Limb (tissue), 2 donors: ENCODE measurements at regions not wholly inside any gene's neighbourhood (a gene's known extent, or its start where the extent isn't known, plus 50 kb on each side); places are given as distances from the start of the nearest gene placed in this dataset.
"Not testable (repeated sequence)": the region's sequence is repeated elsewhere in the genome, so short reads cannot be mapped to it uniquely, and the experiment has no call there.

Source experiments
- DNase-seq, 2 donors: peaks; one replicate each; pipeline ENCODE4 v3.0.0-alpha.2; 2016; ENCODE audit errors: extremely low spot score in 2 of 2

DNA sequence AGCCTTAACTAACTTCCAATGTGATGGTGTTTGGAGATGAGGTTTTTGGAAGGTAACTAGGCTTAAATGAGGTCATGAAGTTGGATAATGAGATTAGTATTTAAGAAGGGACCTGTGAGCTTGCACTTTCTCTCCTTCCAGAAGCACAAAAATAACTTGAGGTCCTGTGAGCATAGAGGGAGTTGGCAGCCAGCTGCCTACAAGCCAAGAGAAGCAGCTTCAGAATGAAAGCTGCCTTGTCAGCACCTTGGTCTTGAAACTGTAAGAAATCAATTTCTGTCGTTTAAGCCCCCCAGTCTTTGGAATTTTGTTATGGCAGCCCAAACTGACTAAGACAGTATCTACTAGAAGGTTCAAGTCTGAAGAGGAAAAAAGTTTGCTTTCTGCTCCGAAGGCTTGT lies 280.2 kb upstream of the GALNTL6 start:
- no peak for DNase-seq

DNA sequence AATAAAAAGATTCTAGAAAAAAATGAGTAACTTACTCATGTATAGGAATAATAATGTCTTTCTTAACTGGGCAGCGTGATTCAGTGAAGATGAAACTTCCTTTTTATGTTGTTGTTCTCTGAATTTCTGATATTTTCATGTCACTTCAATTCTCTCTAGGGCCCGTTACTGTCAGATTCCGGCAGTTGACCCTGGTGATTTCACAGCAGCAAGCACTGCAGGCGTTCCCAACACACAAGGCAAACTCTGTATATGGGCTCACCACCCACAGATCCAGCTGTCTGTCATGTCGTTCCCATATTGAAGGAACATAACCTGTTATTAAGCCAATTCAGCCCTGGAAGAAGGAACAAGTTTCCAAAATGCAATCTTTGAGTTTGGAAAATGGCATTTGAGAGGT lies 288.3 kb upstream of the GALNTL6 start:
- no peak for DNase-seq

DNA sequence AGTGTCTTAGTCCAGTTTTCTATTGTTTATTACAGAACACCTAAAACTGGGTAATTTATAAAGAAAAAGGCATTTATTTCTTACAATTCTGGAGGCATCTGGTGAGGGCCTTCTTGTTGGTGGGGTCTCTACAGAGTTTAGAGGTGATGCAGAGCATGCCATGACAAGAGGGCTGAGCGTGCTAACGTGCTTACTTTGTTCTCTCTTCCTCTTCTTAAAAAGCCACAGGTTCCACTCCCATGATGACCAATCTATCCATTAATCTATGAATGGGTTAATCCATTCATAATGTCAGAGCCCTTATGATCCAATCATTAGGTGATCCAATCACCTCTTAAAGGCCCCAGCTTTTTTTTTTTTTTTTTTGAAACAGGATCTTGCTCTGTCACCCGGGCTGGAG lies 291.5 kb upstream of the GALNTL6 start:
- DNase-seq = no peak

DNA sequence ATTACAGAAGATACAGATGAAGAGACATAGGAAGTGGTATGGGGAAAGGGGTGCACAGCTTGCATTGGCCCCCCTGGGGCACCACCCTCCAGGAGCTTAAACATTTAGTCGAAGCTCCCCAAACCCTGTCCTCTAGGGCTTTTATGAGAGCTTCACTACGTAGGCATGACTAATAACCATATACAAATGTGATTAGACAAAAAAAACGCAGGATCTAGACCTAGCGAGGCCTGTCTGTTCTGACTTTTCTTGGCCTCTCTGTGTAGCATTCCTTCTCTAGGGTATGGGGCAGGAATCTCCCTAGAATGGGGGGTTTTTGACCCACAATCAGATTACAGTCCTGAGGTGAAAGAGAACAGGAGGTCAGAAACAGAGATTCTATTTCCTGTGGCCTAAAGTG lies 293.7 kb upstream of the GALNTL6 start:
- DNase-seq = no peak

DNA sequence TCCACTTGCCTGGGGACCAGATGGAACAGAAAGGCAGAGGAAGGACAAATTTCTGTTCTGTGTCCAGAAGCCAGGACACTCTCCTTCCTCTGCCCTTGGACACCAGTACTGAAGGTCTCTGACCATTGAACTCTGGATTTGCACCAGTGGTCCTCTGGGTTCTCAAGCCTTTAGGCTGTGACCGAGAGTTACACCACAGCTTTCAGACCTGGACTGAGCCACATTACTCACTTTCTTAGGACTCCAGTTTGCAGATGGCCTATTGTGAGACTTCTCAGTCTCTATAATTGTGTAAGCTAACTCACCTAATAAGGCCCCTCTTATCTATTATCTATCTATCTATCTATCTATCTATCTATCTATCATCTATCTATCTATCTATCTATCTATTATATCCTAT lies 295.3 kb upstream of the GALNTL6 start:
- DNase-seq = no peak

DNA sequence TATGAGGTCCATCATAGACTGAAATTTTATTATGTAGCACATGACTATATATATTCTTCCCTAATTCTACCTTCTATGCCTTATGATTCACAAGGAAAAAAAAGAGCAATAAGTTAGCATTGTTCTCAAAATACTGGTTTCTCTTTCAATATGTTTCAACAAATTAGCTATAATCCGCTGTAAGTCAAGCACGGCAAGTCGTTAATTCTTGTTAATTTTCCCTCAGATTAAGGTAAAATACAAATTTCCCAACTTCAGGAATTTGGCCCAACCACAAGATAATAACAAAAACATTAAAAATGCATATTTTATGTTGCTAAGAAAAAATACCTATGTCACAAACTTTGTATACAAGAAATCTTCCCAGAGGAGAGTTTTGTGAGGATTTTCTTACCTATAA lies 296.5 kb upstream of the GALNTL6 start:
- no peak for DNase-seq

DNA sequence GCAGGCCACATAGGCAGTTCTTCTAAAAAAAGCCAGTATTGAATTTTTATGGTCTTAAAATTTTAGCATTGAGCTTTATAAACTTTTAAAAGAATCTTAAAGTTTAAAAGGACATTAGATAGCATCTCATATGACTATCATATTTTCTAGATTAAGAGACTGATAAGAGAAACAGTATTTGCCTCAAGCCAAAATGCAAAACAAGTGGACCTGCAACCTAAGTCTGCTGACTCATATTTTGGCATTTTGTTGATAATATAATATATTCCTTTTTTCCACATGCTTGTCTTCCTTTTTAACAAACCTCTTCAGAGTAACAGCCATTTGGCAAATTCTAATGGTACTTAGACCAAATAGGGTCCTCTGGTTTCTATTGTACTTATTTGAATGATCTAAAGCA lies 328.5 kb upstream of the GALNTL6 start:
- DNase-seq = no peak

DNA sequence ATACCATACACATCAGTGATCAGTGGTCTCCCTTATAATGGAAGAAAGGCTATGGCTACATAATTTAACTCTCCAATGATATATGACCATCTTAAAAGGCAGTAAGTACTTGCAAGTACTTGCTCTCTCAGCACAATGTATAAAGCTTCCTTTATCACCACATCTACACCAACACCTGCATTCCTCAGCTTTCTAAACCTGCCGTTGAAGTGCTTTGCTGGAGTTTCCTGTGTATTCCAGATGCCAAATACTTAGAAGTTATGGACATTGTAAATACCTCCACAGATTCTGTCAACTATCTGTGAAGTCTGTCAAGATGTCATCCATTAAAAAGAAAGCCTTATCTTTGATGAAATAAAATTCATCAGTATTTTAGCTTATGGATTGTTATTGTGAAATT lies 335.0 kb upstream of the GALNTL6 start:
- no peak for DNase-seq

DNA sequence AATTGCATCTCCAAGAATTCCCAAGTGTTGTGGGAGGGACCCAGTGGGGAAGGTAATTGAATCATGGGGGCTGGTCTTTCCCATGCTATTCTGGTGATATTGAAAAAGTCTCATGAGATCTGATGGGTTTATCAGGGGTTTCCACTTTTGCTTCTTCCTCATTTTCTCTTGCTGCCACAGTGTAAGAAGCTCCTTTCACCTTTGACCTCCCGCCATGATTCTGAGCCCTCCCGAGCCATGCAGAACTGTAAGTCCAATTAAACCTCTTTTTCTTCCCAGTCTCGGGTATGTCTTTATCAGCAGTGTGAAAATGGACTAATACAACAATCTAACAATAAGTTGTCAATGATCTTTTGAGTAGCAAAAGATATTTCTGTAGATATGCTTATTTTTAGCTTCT lies 338.1 kb upstream of the GALNTL6 start:
- DNase-seq = not testable (repeated sequence)

DNA sequence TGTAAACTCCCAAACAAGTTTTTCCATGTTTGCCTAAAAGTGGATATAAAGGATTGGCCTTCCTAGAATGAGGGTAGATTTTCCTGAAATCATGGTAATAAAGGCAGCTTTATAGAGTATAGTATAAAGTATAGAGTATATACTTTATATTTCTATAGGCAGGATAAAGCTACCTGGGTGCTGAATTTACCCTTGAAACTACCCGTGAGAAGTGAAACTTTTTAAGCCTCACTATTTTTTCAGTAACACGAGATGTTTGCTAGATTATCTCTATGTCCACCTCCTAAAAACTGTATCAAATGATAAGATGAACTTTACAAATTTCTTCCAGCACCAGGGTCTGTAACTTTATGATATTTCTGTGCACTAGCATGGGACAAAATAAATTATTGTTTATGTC lies 340.0 kb upstream of the GALNTL6 start:
- no peak for DNase-seq

DNA sequence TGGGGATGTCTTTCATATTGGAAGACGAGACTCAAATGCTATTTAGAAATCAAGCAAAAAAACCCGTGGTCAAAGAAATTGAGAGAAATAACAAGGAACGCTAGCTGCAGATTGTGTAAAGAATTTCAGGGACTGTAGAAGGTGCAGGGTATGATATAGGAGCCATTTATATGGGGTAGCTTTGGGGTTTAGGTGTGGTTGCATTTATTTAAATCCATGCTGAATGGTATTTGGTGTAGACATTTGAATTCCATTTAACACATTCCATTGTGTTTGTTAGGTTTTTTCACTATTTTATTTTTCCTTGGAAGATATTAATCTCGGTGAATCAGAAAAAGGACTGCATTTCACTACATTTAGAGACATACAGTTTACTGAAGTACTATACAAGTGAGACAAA lies 341.0 kb upstream of the GALNTL6 start:
- no peak for DNase-seq

DNA sequence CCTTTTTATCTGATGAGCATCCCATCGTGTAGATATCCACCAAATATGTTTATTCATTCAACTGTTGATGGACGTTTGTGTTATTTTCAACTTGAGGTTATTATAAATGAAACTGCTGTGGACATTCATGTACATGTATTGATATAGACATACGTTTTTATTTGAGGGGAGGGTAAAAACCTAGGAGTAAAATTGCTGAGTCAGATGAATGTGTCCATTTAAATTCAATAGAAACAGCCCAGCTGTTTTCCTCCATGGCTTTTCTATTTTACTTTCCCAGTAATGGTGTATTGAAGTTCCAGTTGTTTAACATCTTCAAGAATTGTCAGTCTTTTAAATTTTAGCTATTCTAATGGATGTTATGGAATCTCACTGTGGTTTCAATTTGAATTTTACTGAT lies 348.7 kb upstream of the GALNTL6 start:
- no peak for DNase-seq

DNA sequence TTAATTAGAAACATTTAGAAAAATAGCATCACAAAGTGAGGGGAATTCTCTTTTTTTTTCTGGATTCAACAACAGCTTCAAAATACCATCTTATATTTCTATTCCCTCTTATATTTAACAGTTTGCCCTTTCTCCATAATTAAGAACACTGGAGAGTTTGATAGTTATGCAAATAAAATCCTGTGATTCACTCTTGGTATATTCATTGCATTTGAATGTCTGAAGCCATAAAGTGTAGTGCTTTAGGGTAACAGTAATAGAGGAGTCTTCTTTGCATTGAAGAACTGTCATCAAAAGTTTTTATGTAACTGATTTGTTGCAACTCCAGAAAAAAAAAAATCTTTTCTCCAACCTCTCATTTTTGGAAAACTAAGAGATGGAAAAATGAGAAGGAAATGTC lies 352.0 kb upstream of the GALNTL6 start:
- DNase-seq = no peak

DNA sequence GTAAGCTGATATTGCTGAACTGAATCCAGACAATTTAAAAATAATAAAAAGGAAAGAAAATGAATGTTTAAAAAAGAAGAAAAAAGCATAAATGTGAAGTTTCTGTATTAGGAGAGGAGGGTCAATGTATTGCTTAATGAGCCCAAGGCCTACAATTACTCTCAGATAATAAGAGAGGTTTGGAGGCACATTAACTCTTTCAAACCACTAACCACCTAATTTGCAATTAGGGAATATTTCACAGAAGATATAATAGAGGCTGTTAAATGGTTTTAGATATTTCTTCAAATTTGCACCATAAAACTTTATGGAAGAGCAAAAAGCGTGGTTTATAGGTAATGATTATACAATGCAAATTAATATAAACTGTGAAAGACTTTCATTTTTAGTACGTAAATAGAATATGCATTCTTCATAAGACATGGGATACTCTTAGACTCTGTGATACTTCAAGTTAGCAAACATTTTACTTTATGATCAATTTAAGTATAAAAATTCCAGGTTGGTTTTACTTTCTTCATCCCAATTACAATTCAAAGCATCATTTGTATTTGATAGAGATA lies 364.2 kb upstream of the GALNTL6 start:
- no peak for DNase-seq

DNA sequence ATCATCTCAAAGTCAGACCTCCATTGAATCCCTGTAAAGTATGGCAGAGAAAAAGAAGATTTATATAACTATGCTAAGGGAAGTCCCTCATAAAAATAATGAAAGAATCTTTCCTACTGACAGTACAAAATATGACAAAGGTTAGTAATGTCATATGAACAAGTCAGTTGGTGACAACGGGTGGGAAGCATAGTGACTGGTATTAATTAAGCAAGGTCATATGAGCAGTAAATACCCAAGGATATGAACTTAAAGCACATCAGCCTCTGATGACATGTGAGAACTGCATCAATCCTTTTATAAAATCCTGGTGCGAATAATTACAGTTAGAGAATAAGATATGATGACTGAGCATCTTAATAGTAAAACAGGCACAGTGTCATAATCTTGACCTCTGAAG lies 364.8 kb upstream of the GALNTL6 start:
- no peak for DNase-seq

DNA sequence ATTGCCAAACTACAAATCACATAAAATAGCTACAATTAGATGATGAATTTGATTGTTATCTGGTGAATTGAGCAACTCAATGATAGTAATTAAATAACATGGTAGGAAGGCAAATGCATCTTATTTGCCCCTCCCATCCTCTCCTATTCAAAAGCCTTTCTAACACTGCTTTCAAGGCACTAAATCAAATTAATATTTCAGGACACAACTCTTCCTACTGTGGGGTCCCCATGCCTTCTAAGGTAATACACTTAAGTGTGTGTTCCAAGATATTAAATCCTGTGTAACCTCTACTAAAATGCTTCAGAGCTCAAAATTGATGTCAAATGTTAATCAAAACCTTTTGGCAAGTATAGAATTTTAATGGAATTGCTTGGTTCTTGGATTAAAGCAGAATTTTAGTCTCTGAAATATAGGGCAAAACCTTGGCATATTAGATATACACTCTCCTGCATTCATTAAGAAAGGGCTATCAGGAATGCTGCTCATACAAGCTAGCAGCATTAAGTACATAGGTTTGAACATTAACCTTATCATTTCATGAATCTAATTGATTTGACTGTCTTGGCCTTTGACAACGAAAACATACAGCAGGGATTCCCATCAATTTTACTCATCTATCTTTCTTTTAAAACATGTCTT lies 371.8 kb upstream of the GALNTL6 start:
- DNase-seq = no peak

DNA sequence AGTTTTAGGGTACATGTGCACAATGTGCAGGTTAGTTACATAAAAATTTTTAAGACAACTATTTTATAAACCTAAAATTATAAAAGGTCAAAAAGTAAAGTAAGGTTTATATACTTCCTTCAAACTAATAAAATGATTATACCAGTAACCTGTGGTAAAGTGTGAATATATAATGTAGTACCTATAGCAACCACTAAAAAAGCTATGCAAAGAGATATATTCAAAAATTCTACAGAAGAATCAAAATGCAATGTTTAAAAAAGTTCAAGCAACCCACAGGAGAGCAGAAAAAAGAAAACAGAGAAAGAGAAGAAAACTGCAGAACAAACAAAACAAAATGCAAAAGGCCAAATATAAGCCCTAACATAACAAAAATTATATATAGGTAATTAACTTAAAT lies 379.5 kb upstream of the GALNTL6 start:
- DNase-seq = no peak

DNA sequence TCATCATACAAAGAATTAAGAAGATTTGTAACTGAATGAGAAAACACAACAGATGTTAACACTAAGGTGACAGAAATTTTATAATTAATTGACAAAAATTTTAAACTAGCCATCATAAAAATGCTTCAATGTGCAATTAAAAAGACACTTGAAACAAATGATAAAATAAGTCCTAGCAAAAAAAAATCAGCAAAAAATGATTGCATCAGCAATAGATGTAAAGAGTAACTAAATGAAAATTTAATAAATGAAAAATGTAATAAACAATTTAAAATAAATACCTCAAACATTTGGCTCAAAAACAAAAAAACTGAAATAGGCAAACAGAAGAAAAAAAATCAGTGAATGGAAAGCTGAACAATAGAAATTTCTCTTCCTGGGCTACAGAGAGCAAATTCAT lies 380.7 kb upstream of the GALNTL6 start:
- no peak for DNase-seq

DNA sequence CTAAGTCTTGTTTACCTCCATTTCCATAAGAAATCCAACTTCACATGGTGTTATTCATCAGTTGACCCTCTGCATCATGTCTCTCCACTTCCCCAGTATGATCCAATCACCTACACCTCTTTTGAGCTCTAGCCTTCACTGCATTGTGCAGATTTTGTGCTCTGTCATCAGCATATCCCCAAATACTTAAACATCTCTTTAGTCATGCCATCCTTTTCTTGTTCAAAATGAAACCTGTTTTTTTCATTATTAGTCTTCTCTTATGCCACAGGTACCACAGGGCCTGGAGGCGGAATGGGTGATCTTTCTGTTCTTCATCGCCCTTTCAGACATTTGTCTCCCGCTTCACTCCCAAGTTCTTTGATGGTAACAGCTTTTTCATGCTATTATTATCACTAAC lies 382.7 kb upstream of the GALNTL6 start:
- no peak for DNase-seq

DNA sequence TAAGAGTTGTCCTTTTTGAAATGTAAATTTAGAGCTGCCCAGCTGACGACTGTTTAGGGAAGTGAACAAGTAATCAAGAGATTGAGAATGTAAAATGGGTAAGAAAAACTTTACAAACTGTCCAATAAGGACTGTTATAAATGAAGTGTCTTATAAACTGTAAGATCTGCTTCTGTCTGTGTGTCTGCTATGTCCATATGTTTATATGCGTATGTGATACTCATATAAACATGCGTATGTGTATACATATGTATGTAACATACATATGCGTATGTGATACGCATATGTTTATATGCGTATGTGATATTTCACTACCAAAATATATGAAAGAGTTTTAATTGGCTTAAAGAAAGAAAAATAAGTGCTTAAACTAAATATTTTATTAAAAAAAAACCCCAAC lies 416.0 kb upstream of the GALNTL6 start:
- no peak for DNase-seq

DNA sequence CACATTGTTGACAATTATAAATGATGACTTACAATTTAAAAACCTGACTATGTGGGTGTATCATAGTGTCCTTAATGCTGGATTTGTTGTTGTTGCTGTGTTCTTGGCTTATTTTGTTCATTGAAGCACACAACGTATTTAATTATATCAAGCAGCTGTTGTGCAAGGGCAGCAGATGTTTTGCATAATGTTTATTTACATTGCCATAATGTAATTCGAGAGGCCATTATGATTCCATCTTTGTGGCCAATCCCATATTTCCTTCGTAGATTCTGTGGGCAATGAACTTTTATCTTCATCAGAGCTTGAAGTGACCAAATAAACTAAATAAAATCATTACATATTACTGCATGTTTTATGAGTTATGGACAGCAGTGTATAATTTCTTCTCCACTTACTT lies 422.6 kb upstream of the GALNTL6 start:
- DNase-seq = no peak

DNA sequence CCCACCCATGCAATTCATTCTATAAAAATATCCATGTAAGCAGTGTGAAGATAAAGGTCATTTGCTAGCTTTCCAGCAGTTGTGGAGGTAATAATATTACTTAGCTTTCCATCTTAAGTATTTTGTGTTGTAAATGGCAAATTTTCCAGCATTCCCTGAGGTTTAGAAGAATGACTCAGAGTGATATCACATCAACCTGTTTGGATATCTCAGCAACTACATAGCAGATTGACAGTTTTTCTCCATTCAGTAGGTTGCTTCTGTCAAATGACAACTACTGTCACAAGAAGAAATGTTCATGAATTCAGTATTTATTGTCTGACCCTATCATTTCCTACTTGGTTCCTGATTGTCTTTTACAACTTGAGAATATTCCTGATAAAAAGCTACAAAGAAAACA lies 434.9 kb upstream of the GALNTL6 start:
- no peak for DNase-seq

DNA sequence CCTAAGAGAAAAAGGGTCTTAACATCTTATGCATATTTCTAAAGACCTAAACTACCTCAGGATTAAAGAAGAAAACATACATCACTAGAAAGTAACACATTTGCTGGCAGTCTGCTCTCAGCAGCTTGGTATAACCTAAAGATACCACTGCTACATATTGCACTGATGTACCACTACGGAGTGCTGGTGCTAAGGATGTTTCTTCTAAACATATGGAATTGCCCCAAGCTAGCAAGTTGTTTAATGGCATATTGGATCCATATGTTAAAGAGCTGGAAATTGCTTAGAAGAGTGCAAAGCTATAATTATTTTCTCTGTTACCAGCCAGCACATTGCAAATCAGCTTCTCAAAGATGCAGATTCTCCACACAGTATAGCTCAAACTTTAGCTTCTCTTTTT lies 436.5 kb upstream of the GALNTL6 start:
- DNase-seq = no peak

DNA sequence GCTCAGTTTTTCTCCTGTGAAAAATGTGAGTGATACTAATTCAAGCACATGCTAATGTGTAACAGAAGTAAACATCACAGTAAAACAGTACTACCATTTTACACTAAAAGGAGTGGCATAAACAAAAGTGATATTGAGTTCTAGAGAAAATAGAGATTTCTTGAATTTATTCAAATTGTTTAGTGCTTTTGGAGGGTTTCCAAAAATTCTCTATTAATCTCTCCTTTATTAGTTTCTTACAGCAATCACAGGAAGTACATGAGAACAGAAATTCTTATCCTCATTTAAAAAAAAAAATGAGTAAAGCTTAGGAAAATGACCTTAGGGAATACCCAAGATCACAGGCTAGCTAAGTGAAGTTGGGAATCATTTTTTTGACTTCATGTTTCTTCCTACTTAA lies 459.7 kb upstream of the GALNTL6 start:
- no peak for DNase-seq
